Loucy (cell line): ENCODE measurements at regions not wholly inside any gene's neighbourhood (a gene's known extent, or its start where the extent isn't known, plus 50 kb on each side); places are given as distances from the start of the nearest gene placed in this dataset.

Experiments
- H2AFZ ChIP-seq: fragments of 200-600 bp; sonication (generic); 2 replicates; pipeline ENCODE4 v1.6.0; 2016; ENCODE audit warnings: antibody characterized with exemption, mild to moderate bottlenecking, low read length, moderate library complexity
- H3F3A ChIP-seq: fragments of 200-600 bp; 2 replicates; pipeline ENCODE4 v1.6.0; 2016; ENCODE audit warnings: antibody characterized with exemption, low read depth, mild to moderate bottlenecking
- H3K27me3 ChIP-seq: fragments of 200-600 bp; sonication (generic); 2 replicates; pipeline ENCODE4 v1.6.1; 2014; ENCODE audit warnings: low read length, mild to moderate bottlenecking; ENCODE audit not compliant: insufficient read depth, poor library complexity, severe bottlenecking
- H3K36me3 ChIP-seq: fragments of 200-600 bp; sonication (generic); 2 replicates; pipeline ENCODE4 v1.6.1; 2016; ENCODE audit warnings: low read length; ENCODE audit not compliant: insufficient read depth
- H3K4me1 ChIP-seq: fragments of 200-600 bp; sonication (generic); 2 replicates; pipeline ENCODE4 v1.5.1; 2014; ENCODE audit warnings: low read length, mild to moderate bottlenecking; ENCODE audit not compliant: insufficient read depth, poor library complexity, severe bottlenecking
- H3K4me2 ChIP-seq: fragments of 200-600 bp; sonication (generic); 2 replicates; pipeline ENCODE4 v1.6.0; 2014; ENCODE audit warnings: antibody characterized with exemption, low read length, low read depth, mild to moderate bottlenecking; ENCODE audit not compliant: poor library complexity, severe bottlenecking
- H3K4me3 ChIP-seq: fragments of 200-600 bp; sonication (generic); 2 replicates; pipeline ENCODE4 v1.5.1; 2014; ENCODE audit warnings: low read length, mild to moderate bottlenecking, mixed read lengths; ENCODE audit not compliant: poor library complexity, severe bottlenecking
- H3K79me2 ChIP-seq: fragments of 200-600 bp; sonication (generic); 2 replicates; pipeline ENCODE4 v1.6.1; 2014; ENCODE audit warnings: low read length; ENCODE audit not compliant: insufficient read depth
- H3K9ac ChIP-seq: fragments of 200-600 bp; sonication (generic); 2 replicates; pipeline ENCODE4 v1.6.0; 2014; ENCODE audit warnings: mild to moderate bottlenecking, low read depth, low read length, moderate library complexity; ENCODE audit not compliant: poor library complexity, severe bottlenecking
- H3K9me2 ChIP-seq: fragments of 200-600 bp; sonication (generic); replicated peaks from 2 replicates; pipeline ENCODE4 v1.6.1; 2016; ENCODE audit warnings: low read depth, low read length, mixed read lengths
- H3K9me3 ChIP-seq: fragments of 200-600 bp; sonication (generic); 2 replicates; pipeline ENCODE4 v1.6.1; 2014; ENCODE audit warnings: mild to moderate bottlenecking, antibody characterized with exemption, low read length, low read depth; ENCODE audit not compliant: insufficient read depth
- H4K20me1 ChIP-seq: fragments of 200-600 bp; sonication (generic); 2 replicates; pipeline ENCODE4 v1.6.0; 2014; ENCODE audit warnings: antibody characterized with exemption, low read length, mild to moderate bottlenecking; ENCODE audit not compliant: insufficient read depth, poor library complexity, severe bottlenecking
- EZH2phosphoT487 ChIP-seq: fragments of 200-600 bp; IDR thresholded peaks from 2 replicates; pipeline ENCODE4 v1.6.1; 2018; ENCODE audit warnings: antibody characterized with exemption, mild to moderate bottlenecking, moderate library complexity, borderline replicate concordance
- TF ChIP-seq, protein P1 (sequence below): fragments of 200-600 bp; sonication (generic); conservative IDR thresholded peaks from 2 replicates; pipeline ENCODE4 v1.5.1; 2014; ENCODE audit warnings: mild to moderate bottlenecking, antibody characterized with exemption, low read length

GRCh38 chr22:22749167-22749758 is 104.8 kb downstream of the GGTLC2 start:
- Histone ChIP-seq H3F3A (no peaks in the 10 kb centered on the region), H3K4me3 (no peak overlapping the region), H2AFZ (no peak overlapping the region), H3K9me3 (no peaks in the 10 kb centered on the region), H4K20me1 (no peaks in the 10 kb centered on the region), H3K4me1 (peaks cover 29% of the 10 kb centered on the region), H3K4me2 (no peak overlapping the region), H3K9me2 (no peaks in the 10 kb centered on the region), H3K36me3 (no peaks in the 10 kb centered on the region), H3K9ac (no peak overlapping the region), H3K27me3 (no peaks in the 10 kb centered on the region), H3K79me2 (no peaks in the 10 kb centered on the region)
- TF ChIP-seq, protein P1, sequence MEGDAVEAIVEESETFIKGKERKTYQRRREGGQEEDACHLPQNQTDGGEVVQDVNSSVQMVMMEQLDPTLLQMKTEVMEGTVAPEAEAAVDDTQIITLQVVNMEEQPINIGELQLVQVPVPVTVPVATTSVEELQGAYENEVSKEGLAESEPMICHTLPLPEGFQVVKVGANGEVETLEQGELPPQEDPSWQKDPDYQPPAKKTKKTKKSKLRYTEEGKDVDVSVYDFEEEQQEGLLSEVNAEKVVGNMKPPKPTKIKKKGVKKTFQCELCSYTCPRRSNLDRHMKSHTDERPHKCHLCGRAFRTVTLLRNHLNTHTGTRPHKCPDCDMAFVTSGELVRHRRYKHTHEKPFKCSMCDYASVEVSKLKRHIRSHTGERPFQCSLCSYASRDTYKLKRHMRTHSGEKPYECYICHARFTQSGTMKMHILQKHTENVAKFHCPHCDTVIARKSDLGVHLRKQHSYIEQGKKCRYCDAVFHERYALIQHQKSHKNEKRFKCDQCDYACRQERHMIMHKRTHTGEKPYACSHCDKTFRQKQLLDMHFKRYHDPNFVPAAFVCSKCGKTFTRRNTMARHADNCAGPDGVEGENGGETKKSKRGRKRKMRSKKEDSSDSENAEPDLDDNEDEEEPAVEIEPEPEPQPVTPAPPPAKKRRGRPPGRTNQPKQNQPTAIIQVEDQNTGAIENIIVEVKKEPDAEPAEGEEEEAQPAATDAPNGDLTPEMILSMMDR = no peak
- TF ChIP-seq EZH2phosphoT487 = no peak

DNA sequence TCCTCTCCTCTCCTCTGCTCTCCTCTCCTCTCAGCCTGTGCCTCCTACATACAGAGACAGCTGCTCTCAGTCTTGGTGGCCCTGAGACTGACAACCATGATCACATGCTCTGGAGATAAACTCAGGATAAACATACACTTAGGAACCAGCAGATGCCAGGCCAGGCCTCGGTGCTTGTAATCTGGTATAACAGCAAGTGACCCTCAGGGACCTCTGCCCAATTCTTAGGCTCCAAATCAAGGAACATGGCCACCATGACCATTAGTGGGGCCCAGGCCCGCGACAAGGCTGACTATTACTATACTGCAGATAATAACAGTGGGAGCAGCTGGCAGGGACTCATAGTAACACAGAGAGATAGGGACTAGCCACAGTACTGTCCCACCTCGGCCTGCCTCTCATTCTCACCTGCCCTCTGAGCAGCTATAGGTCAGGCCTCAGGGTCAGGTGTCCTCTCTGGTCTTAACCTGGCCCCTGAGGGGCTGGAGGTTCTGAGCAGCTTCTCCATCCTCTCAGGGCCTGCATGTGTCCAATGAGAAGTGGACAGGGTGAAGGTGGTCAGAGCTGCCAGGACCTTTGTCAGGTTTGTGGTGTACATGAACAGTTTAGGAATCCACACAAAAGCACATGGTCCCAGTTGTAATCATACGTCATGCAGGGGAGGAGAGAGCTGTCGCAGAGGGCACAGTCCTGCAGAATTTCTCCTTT is 106.1 kb downstream of the GGTLC2 start:
- Histone ChIP-seq H3K4me1 (peaks cover 26% of the 10 kb centered on the region), H3F3A (no peaks in the 10 kb centered on the region), H3K27me3 (no peaks in the 10 kb centered on the region), H2AFZ (no peak overlapping the region), H3K4me3 (no peak overlapping the region), H3K9me3 (no peaks in the 10 kb centered on the region), H3K9me2 (no peaks in the 10 kb centered on the region), H3K36me3 (no peaks in the 10 kb centered on the region), H3K4me2 (no peak overlapping the region), H3K9ac (no peak overlapping the region), H3K79me2 (no peaks in the 10 kb centered on the region), H4K20me1 (no peaks in the 10 kb centered on the region)
- TF ChIP-seq, protein P1 = no peak
- no peak for TF ChIP-seq EZH2phosphoT487

DNA sequence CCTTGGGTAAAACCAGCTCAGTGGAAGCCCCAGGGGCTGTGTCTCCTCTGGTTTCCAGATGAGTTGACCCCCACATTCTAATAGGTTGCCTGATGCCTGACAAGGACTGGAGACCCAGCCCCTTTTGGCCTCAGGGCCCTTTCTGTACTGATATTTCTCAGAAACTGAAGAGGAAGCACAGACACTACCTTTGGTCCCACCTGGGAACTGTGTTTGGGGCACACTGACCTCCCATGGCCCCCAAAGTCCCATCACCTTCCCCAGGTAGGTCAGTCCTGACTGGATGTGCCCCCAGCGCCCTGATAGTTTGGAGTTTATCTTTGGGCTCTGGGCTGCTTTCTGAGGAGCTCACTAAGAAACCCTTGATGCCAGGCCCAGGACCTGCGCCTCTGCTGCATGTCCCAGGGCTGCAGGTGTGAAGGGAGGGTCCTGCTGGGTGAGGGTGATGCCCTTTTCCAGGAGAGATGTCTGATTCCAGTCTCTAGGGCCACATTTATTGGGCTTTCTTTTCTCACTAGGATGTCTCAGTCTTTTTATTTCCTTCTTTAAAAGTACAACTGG is 106.7 kb downstream of the GGTLC2 start:
- Histone ChIP-seq H3K36me3 (no peaks in the 10 kb centered on the region), H3K27me3 (no peaks in the 10 kb centered on the region), H3K9me3 (no peaks in the 10 kb centered on the region), H3K4me1 (peaks cover 20% of the 10 kb centered on the region), H3K79me2 (no peaks in the 10 kb centered on the region), H3K4me2 (no peak overlapping the region), H2AFZ (no peak overlapping the region), H3K9ac (no peak overlapping the region), H3F3A (no peaks in the 10 kb centered on the region), H3K9me2 (no peaks in the 10 kb centered on the region), H4K20me1 (no peaks in the 10 kb centered on the region), H3K4me3 (no peak overlapping the region)
- TF ChIP-seq, protein P1 = no peak
